DOHH2 (cell line): ENCODE measurements at regions not wholly inside any gene's neighbourhood (a gene's known extent, or its start where the extent isn't known, plus 50 kb on each side); places are given as distances from the start of the nearest gene placed in this dataset.

Experiments used
- H3F3A ChIP-seq: fragments of 200-600 bp; sonication (generic), shearing (Covaris generic); 2 replicates; pipeline ENCODE4 v1.6.0; 2016; ENCODE audit warnings: antibody characterized with exemption, mild to moderate bottlenecking; ENCODE audit not compliant: control insufficient read depth, insufficient read depth
- H3K27ac ChIP-seq: fragments of 200-600 bp; sonication (generic); 2 replicates; pipeline ENCODE4 v1.5.1; 2014; ENCODE audit warnings: low read depth, mild to moderate bottlenecking, low read length, moderate library complexity
- H3K27me3 ChIP-seq: fragments of 200-600 bp; sonication (generic); 2 replicates; pipeline ENCODE4 v1.6.1; 2014; ENCODE audit warnings: mild to moderate bottlenecking, low read length, mixed read lengths; ENCODE audit not compliant: control insufficient read depth
- H3K36me3 ChIP-seq: fragments of 200-600 bp; sonication (generic); 2 replicates; pipeline ENCODE4 v1.6.1; 2014; ENCODE audit warnings: mild to moderate bottlenecking, low read length, moderate library complexity, mixed read lengths; ENCODE audit not compliant: control insufficient read depth
- H3K4me1 ChIP-seq: fragments of 200-600 bp; sonication (generic); 2 replicates; pipeline ENCODE4 v1.6.1; 2014; ENCODE audit warnings: mild to moderate bottlenecking, low read length, mixed read lengths; ENCODE audit not compliant: control insufficient read depth
- H3K4me2 ChIP-seq: fragments of 200-600 bp; sonication (generic); 2 replicates; pipeline ENCODE4 v1.6.0; 2014; ENCODE audit warnings: mild to moderate bottlenecking, low read length, moderate library complexity
- H3K4me3 ChIP-seq: fragments of 200-600 bp; sonication (generic); 2 replicates; pipeline ENCODE4 v1.5.1; 2014; ENCODE audit warnings: mild to moderate bottlenecking, low read length, mixed read lengths
- H3K79me2 ChIP-seq: fragments of 200-600 bp; sonication (generic); 2 replicates; pipeline ENCODE4 v1.6.1; 2014; ENCODE audit warnings: mild to moderate bottlenecking, low read length, mixed read lengths; ENCODE audit not compliant: control insufficient read depth
- H3K9me2 ChIP-seq: fragments of 200-600 bp; sonication (generic); replicated peaks from 2 replicates; pipeline ENCODE4 v1.6.1; 2014; ENCODE audit warnings: mild to moderate bottlenecking, low read length, mixed read lengths; ENCODE audit not compliant: control insufficient read depth
- H3K9me3 ChIP-seq: fragments of 200-600 bp; sonication (generic); 2 replicates; pipeline ENCODE4 v1.6.1; 2014; ENCODE audit warnings: antibody characterized with exemption, low read length, mixed read lengths; ENCODE audit not compliant: control insufficient read depth, insufficient read depth
- H4K20me1 ChIP-seq: fragments of 200-600 bp; sonication (generic); 2 replicates; pipeline ENCODE4 v1.6.0; 2014; ENCODE audit warnings: low read depth, mild to moderate bottlenecking, antibody characterized with exemption, low read length, moderate library complexity; ENCODE audit not compliant: control insufficient read depth, insufficient read depth
- EZH2phosphoT487 ChIP-seq: fragments of 200-600 bp; sonication (generic); IDR thresholded peaks from 2 replicates; pipeline ENCODE4 v1.6.1; 2017; ENCODE audit warnings: borderline replicate concordance, mild to moderate bottlenecking, antibody characterized with exemption, low read length, moderate library complexity, mixed read lengths
- TF ChIP-seq, protein P1 (sequence below): fragments of 200-600 bp; sonication (generic); IDR thresholded peaks from one replicate; pipeline ENCODE4 v1.5.1; 2014; ENCODE audit warnings: antibody characterized with exemption, mild to moderate bottlenecking, low read depth, low read length; ENCODE audit not compliant: poor library complexity, severe bottlenecking

- Histone ChIP-seq H3K36me3 (no peaks in the 10 kb centered on the region), H4K20me1 (no peaks in the 10 kb centered on the region), H3K9me2 (no peaks in the 10 kb centered on the region), H3K9me3 (0 out of 2 replicates have a peak, but pooled peaks cover 6% of the 10 kb centered on the region), H3K79me2 (no peaks in the 10 kb centered on the region), H3K27me3 (no peaks in the 10 kb centered on the region), H3K4me2 (no peak overlapping the region), H3K4me1 (no peaks in the 10 kb centered on the region), H3F3A (no peaks in the 10 kb centered on the region), H3K27ac (no peak overlapping the region), H3K4me3 (no peak overlapping the region)
- TF ChIP-seq, protein P1, sequence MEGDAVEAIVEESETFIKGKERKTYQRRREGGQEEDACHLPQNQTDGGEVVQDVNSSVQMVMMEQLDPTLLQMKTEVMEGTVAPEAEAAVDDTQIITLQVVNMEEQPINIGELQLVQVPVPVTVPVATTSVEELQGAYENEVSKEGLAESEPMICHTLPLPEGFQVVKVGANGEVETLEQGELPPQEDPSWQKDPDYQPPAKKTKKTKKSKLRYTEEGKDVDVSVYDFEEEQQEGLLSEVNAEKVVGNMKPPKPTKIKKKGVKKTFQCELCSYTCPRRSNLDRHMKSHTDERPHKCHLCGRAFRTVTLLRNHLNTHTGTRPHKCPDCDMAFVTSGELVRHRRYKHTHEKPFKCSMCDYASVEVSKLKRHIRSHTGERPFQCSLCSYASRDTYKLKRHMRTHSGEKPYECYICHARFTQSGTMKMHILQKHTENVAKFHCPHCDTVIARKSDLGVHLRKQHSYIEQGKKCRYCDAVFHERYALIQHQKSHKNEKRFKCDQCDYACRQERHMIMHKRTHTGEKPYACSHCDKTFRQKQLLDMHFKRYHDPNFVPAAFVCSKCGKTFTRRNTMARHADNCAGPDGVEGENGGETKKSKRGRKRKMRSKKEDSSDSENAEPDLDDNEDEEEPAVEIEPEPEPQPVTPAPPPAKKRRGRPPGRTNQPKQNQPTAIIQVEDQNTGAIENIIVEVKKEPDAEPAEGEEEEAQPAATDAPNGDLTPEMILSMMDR: no peak
- no peak for TF ChIP-seq EZH2phosphoT487
These were observed 263.3 kb upstream of the POU2AF2 start for GRCh38 chr11:110982214-110982613.

DNA sequence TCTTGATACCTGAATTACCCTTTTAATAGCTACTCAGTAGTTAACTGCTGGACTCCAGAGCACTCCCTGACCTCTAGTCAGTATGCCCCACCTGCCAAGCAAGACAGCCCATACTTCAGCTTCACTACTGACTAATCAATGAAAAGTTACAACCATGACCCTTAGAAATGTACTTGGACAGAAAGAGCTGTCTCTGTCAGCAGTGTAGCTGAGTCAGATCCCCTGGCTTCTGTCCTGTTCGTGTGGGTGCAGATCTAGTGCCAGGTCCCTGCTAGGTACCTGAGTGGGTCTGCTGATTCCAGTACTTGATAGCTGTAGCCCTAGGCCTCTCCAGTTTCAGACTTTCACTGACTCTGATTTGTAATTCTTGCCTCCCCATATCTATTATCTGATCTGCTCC lies 265.8 kb upstream of the POU2AF2 start:
- Histone ChIP-seq H3K4me2 (no peak overlapping the region), H3K9me2 (no peaks in the 10 kb centered on the region), H3K36me3 (no peaks in the 10 kb centered on the region), H3K9me3 (0 out of 2 replicates have a peak, but pooled peaks cover 6% of the 10 kb centered on the region), H3K4me3 (no peak overlapping the region), H3K27me3 (no peaks in the 10 kb centered on the region), H3K79me2 (no peaks in the 10 kb centered on the region), H3K4me1 (no peaks in the 10 kb centered on the region), H4K20me1 (no peaks in the 10 kb centered on the region), H3F3A (no peaks in the 10 kb centered on the region), H3K27ac (no peak overlapping the region)
- TF ChIP-seq, protein P1: no peak
- no peak for TF ChIP-seq EZH2phosphoT487

DNA sequence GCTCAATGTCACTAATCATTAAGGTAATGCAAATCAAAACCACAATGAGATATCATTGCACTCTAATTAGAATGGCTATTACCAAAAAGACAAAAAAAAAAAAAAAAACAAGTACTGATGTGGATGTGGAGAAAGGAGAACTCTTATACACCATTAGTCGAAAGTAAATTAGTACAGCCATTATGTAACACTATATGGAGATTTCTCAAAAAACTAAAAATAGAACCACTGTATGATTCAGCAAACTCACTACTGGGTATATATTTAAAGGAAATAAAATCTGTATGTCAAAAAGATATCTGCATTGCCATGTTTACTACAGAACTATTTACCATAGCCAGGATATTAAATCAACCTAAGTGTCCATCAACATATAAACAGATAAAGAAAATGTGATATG lies 265.4 kb upstream of the ARHGAP20 start:
- Histone ChIP-seq H3K4me2 (no peak overlapping the region), H3K4me3 (no peak overlapping the region), H3K4me1 (no peaks in the 10 kb centered on the region)

More for the DNA sequence above, 265.4 kb upstream of the ARHGAP20 start:
- Histone ChIP-seq H3K79me2 (no peaks in the 10 kb centered on the region), H3K27me3 (no peaks in the 10 kb centered on the region), H3F3A (no peaks in the 10 kb centered on the region), H3K27ac (no peak overlapping the region), H3K36me3 (no peaks in the 10 kb centered on the region), H3K9me2 (no peaks in the 10 kb centered on the region), H4K20me1 (no peaks in the 10 kb centered on the region), H3K9me3 (0 out of 2 replicates have a peak, but pooled peaks cover 6% of the 10 kb centered on the region)
- TF ChIP-seq EZH2phosphoT487: no peak
- TF ChIP-seq, protein P1: no peak
